ENCODE measurements at regions not wholly inside any gene's neighbourhood (a gene's known extent, or its start where the extent isn't known, plus 50 kb on each side); places are given as distances from the start of the nearest gene placed in this dataset.

DNA sequence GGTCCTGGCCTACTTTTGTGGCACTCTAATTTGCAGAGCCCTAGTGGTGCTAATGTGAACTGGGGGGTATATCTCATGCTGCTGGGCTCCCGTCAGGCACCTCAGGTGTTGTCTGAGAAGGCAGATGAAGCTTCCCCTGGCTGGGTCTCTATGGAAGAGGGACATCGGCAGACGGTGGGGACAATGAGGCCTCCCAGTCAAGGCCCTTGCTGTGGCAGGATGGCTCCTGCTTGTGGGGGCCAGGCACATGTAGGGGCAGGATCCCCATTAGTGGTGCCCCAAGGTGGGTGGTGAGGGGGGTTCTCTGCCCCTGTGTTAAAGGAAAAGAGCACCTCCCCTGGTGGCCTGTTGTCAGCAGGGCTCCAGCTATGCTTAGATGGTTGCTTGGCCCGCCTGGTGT is 192.8 kb upstream of the S1PR3 start:
- no peak overlapping the region for H3K27ac ChIP-seq (ENCODE audit: extremely low read length, insufficient read depth, low read length)
- FAIRE-seq (no peak), DNase-seq (ENCODE audit: low spot score) (no peak), ATAC-seq (no peak)
- H4K20me1 ChIP-seq (ENCODE audit: insufficient read depth, low read length): no peaks in the 10 kb centered on the region
- no peaks in the 10 kb centered on the region for H3K4me1 ChIP-seq (ENCODE audit: insufficient read depth, low read length)
- ChIA-PET CTCF (ENCODE audit: low intra/inter-chr PET ratio, low total read pairs) (no interaction called here), POLR2A (no interaction called here)
- no peak overlapping the region for H2AFZ ChIP-seq (ENCODE audit: low read length)
- H3K4me3 ChIP-seq (replicated peaks in 1 of 3; ENCODE audit: insufficient read depth in 1 of 3, low read depth in 2 of 3, low read length in 3 of 3): no peak overlapping the region
- H3K9me3 ChIP-seq (ENCODE audit: low read length): no peaks in the 10 kb centered on the region
- H3K9ac ChIP-seq (ENCODE audit: insufficient read depth, low read depth, low read length): no peak overlapping the region
- intact Hi-C loops (cut with micrococcal nuclease; ENCODE audit: unreplicated experiment): no loop called here
- no peaks in the 10 kb centered on the region for H3K36me3 ChIP-seq (replicated peaks in 1 of 2; ENCODE audit: control insufficient read depth in 1 of 2, insufficient read depth in 2 of 2, low read length in 2 of 2)
- no peak overlapping the region for H3K4me2 ChIP-seq (ENCODE audit: low read depth, low read length)
- WGBS (ENCODE audit: low lambda C conversion rate): 40% methylated on average over 1 of the region's 4 CpGs
- H3K27me3 ChIP-seq (ENCODE audit: control insufficient read depth in 1 of 2, insufficient read depth in 2 of 2, low read length in 2 of 2): peaks cover 1 to 8% of the 10 kb centered on the region in 2 experiments; a peak in 4 of 5 replicates
- in situ Hi-C loops (cut with HindIII; ENCODE audit: extremely low pct_ligation_motif_present, low pct_unique_long_range_greater_than_20kb): no loop called here
- no TSS peak for BruUV-seq (replicated peaks)
- no peaks in the 10 kb centered on the region for H3K79me2 ChIP-seq (ENCODE audit: insufficient read depth, low read length)
- TF ChIP-seq IRF1 (CRISPR knock-in tag; IDR thresholded peaks at IDR 0.05; ENCODE audit: low read depth) (no peak), ZNF616 (CRISPR knock-in tag; IDR thresholded peaks at IDR 0.05; ENCODE audit: low read depth) (no peak), SP1 (IDR thresholded peaks at IDR 0.05) (no peak), SP1 (CRISPR knock-in tag; IDR thresholded peaks at IDR 0.05) (no peak), NFKBIZ (CRISPR knock-in tag; IDR thresholded peaks at IDR 0.05) (no peak), MAZ (IDR thresholded peaks at IDR 0.05; ENCODE audit: borderline replicate concordance, low read depth, low read length) (no peak), MAZ (CRISPR knock-in tag; IDR thresholded peaks at IDR 0.05; ENCODE audit: low read depth) (no peak), LRRFIP1 (CRISPR knock-in tag; conservative IDR thresholded peaks at IDR 0.05) (no peak), HMGA1 (CRISPR knock-in tag; conservative IDR thresholded peaks at IDR 0.05) (no peak), CCAR2 (optimal IDR thresholded peaks at IDR 0.05; ENCODE audit: low read depth, low read length) (no peak), JUNB (CRISPR knock-in tag; IDR thresholded peaks at IDR 0.05; ENCODE audit: borderline replicate concordance) (no peak), HMG20B (CRISPR knock-in tag; conservative IDR thresholded peaks at IDR 0.05) (no peak), NR2C2 (CRISPR knock-in tag; IDR thresholded peaks at IDR 0.05; ENCODE audit: borderline replicate concordance) (no peak), RBM22 (optimal IDR thresholded peaks at IDR 0.05; ENCODE audit: low read length) (no peak), ATM (IDR thresholded peaks at IDR 0.05; ENCODE audit: borderline replicate concordance) (no peak), ZBTB43 (CRISPR knock-in tag; conservative IDR thresholded peaks at IDR 0.05) (no peak), SRSF9 (IDR thresholded peaks at IDR 0.05; ENCODE audit: borderline replicate concordance, insufficient read depth, low read depth, low read length, poor library complexity, severe bottlenecking) (no peak)
- TF ChIP-seq, protein P1, sequence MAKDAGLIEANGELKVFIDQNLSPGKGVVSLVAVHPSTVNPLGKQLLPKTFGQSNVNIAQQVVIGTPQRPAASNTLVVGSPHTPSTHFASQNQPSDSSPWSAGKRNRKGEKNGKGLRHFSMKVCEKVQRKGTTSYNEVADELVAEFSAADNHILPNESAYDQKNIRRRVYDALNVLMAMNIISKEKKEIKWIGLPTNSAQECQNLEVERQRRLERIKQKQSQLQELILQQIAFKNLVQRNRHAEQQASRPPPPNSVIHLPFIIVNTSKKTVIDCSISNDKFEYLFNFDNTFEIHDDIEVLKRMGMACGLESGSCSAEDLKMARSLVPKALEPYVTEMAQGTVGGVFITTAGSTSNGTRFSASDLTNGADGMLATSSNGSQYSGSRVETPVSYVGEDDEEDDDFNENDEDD (CRISPR knock-in tag; IDR thresholded peaks at IDR 0.05; ENCODE audit: borderline replicate concordance): no peak
